ENCODE measurements at regions not wholly inside any gene's neighbourhood (a gene's known extent, or its start where the extent isn't known, plus 50 kb on each side); places are given as distances from the start of the nearest gene placed in this dataset.

- H3K27me3 Mint-ChIP-seq (ENCODE audit: low read depth), result no peaks in the 10 kb centered on the region
- no peaks in the 10 kb centered on the region for H3K9me3 Mint-ChIP-seq
- DNase-seq, result no peak
- ATAC-seq, result no peak
- peaks cover 16% of the 10 kb centered on the region for H3K4me1 Mint-ChIP-seq (ENCODE audit: low read depth)
- H3K4me3 Mint-ChIP-seq, result no peak overlapping the region
- H3K36me3 Mint-ChIP-seq (ENCODE audit: insufficient read depth), result no peaks in the 10 kb centered on the region
Observed at GRCh38 chr6:158920311-158920905, 79.6 kb downstream of the RSPH3 start.

- Mint-ChIP-seq H3K36me3 (ENCODE audit: insufficient read depth) (no peaks in the 10 kb centered on the region), H3K27me3 (ENCODE audit: low read depth) (no peaks in the 10 kb centered on the region), H3K4me1 (ENCODE audit: low read depth) (peaks cover 16% of the 10 kb centered on the region), H3K4me3 (no peak overlapping the region), H3K9me3 (no peaks in the 10 kb centered on the region)
- ATAC-seq (no peak), DNase-seq (no peak)
Observed at GRCh38 chr6:158919865-158920264, 80.1 kb downstream of the RSPH3 start.

DNA sequence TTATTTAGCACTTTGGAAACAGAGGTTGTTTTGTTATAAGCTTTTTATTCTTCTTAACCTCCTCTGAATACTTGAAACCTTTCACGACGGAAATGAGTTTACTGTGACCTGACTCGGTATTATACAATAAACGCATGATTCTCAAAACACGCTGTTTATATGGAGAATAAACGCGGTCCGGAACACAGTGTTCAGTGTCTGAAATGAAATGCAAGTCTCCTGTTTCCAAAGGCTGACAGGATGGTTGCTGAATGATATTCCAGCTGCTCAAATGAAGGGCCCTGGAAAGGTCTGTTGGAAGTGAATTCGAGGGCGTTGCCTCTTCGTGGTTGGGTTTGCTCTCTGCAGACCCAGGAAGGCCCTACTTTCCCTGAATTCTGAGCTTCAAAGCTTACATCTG lies 83.4 kb downstream of the RSPH3 start:
- no peak for DNase-seq

GRCh38 chr6:158914923-158915322 lies 85.1 kb downstream of the RSPH3 start:
- Mint-ChIP-seq H3K9me3 (no peaks in the 10 kb centered on the region), H3K4me3 (no peak overlapping the region), H3K27me3 (ENCODE audit: low read depth) (no peaks in the 10 kb centered on the region), H3K36me3 (ENCODE audit: insufficient read depth) (no peaks in the 10 kb centered on the region), H3K4me1 (ENCODE audit: low read depth) (peaks cover 45% of the 10 kb centered on the region)
- ATAC-seq, result no peak
- no peak for DNase-seq

More for the DNA sequence above, 83.4 kb downstream of the RSPH3 start:
- peaks cover 32% of the 10 kb centered on the region for H3K4me1 Mint-ChIP-seq (ENCODE audit: low read depth)
- H3K36me3 Mint-ChIP-seq (ENCODE audit: insufficient read depth), result no peaks in the 10 kb centered on the region
- ATAC-seq, result no peak
- H3K9me3 Mint-ChIP-seq, result no peaks in the 10 kb centered on the region
- H3K4me3 Mint-ChIP-seq, result no peak overlapping the region
- H3K27me3 Mint-ChIP-seq (ENCODE audit: low read depth), result no peaks in the 10 kb centered on the region

DNA sequence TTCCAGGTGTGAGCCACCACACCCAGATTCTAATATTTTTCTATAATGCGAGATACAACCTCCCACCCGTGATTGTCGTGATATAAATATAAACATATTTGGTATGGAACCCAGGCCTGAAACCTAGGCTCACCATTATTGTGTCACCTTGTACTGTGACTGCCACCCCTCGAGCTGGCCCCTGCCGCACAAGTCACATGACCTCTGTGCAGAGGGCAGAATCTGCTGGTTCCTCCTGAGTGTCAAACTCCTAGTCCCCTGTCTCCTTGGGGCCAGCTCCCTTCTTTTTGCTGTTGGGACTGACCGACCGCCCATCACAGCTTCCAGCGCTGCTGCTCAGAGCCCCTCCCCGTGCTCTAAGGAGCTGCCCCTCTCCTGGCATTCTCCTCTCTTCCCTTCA lies 86.4 kb downstream of the RSPH3 start:
- Mint-ChIP-seq H3K9me3 (no peaks in the 10 kb centered on the region), H3K36me3 (ENCODE audit: insufficient read depth) (no peaks in the 10 kb centered on the region), H3K4me1 (ENCODE audit: low read depth) (peaks cover 48% of the 10 kb centered on the region), H3K27me3 (ENCODE audit: low read depth) (no peaks in the 10 kb centered on the region), H3K4me3 (no peak overlapping the region)
- ATAC-seq (no peak), DNase-seq (no peak)

- H3K27me3 Mint-ChIP-seq (ENCODE audit: low read depth), result no peaks in the 10 kb centered on the region
- no peak for DNase-seq
- no peak overlapping the region for H3K4me3 Mint-ChIP-seq
- H3K4me1 Mint-ChIP-seq (ENCODE audit: low read depth), result peaks cover 43% of the 10 kb centered on the region
- H3K36me3 Mint-ChIP-seq (ENCODE audit: insufficient read depth), result no peaks in the 10 kb centered on the region
- ATAC-seq, result peak; percentile 53 to 63
- no peaks in the 10 kb centered on the region for H3K9me3 Mint-ChIP-seq
Observed at GRCh38 chr6:158912655-158913054, 87.3 kb downstream of the RSPH3 start.

DNA sequence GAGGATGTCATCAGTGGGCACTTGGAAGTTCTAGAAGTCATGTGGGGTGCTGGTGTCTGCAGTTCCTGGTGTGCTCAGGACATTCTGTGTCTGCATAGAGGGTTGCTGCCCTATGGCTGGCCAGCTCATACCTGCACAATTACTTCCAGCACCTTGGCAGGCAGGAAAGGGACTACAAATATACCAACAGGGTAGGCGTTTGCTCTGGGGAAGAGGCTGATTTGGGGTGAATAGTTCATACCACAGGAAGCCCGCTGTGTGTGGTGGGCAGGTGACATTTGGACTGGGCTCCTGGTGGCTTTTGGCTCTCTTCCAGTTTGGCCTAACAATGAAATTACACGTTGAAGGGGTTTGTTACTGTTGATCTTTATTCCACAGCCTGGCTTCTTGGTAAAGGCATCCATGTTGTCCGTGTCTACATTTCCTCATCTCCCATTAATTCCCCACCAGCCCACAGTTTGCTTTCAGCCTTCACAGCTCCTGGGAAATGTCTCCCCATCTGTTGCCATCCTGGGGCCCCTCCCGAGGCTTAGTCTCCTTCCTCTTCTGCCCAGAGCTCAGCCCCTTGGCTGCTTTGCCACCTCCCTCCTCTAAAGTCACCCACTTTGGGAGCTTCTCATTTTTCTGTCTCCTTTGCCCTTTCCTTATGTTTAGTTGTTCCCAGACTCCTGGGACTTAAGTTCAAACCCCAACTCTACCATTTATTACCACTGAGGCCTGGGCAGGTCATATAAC lies 88.1 kb downstream of the RSPH3 start:
- ATAC-seq, result peak; percentile 32 to 47
- DNase-seq, result peak; percentile 14
- no peaks in the 10 kb centered on the region for H3K36me3 Mint-ChIP-seq (ENCODE audit: insufficient read depth)
- H3K9me3 Mint-ChIP-seq, result no peaks in the 10 kb centered on the region
- H3K27me3 Mint-ChIP-seq (ENCODE audit: low read depth), result no peaks in the 10 kb centered on the region
- peaks cover 36% of the 10 kb centered on the region for H3K4me1 Mint-ChIP-seq (ENCODE audit: low read depth)
- no peak overlapping the region for H3K4me3 Mint-ChIP-seq

- DNase-seq (no peak), ATAC-seq (peak in 1 of 2 donors; percentile 32)
- Mint-ChIP-seq H3K4me1 (ENCODE audit: low read depth) (peaks cover 34% of the 10 kb centered on the region), H3K36me3 (ENCODE audit: insufficient read depth) (peaks cover 5% of the 10 kb centered on the region), H3K4me3 (peak overlapping the region; percentile 60), H3K27me3 (ENCODE audit: low read depth) (no peaks in the 10 kb centered on the region), H3K9me3 (peaks cover 8% of the 10 kb centered on the region)
Observed at GRCh38 chr6:158910484-158911440, 89.2 kb downstream of the RSPH3 start.

GRCh38 chr6:158909938-158910337 lies 90.1 kb downstream of the RSPH3 start:
- peaks cover 17% of the 10 kb centered on the region for H3K9me3 Mint-ChIP-seq
- H3K27me3 Mint-ChIP-seq (ENCODE audit: low read depth), result no peaks in the 10 kb centered on the region
- no peak overlapping the region for H3K4me3 Mint-ChIP-seq
- H3K4me1 Mint-ChIP-seq (ENCODE audit: low read depth), result peaks cover 34% of the 10 kb centered on the region
- ATAC-seq, result peak in 1 of 2 donors; percentile 16
- peaks cover 5% of the 10 kb centered on the region for H3K36me3 Mint-ChIP-seq (ENCODE audit: insufficient read depth)
- DNase-seq, result no peak

GRCh38 chr6:158908606-158909005 lies 89.4 kb upstream of the EZR start:
- H3K36me3 Mint-ChIP-seq (ENCODE audit: insufficient read depth), result peaks cover 7% of the 10 kb centered on the region
- peaks cover 22% of the 10 kb centered on the region for H3K9me3 Mint-ChIP-seq
- H3K4me1 Mint-ChIP-seq (ENCODE audit: low read depth), result peaks cover 31% of the 10 kb centered on the region
- H3K27me3 Mint-ChIP-seq (ENCODE audit: low read depth), result no peaks in the 10 kb centered on the region
- no peak overlapping the region for H3K4me3 Mint-ChIP-seq
- ATAC-seq (no peak), DNase-seq (no peak)

DNA sequence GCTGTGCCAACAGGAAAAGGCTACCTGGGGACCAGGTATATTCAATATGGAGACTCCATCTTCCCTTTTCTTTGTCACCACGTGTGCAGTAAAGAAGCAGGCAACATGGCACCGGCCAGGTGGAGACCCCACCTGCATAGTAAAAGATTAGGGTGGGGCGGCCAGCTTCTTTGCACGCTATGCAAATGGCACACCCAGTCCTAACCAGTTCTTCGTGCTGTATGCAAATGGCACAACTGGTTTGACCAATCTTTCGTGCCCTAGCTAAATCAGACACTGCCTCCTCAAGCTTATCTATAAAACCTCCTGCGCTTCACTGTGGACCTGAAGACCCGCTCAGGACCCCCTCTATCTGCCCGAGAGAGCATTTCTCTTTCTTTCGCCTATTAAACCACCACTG lies 88.8 kb upstream of the EZR start:
- no peaks in the 10 kb centered on the region for H3K27me3 Mint-ChIP-seq (ENCODE audit: low read depth)
- H3K9me3 Mint-ChIP-seq, result peaks cover 22% of the 10 kb centered on the region
- no peak overlapping the region for H3K4me3 Mint-ChIP-seq
- H3K4me1 Mint-ChIP-seq (ENCODE audit: low read depth), result peaks cover 31% of the 10 kb centered on the region
- peaks cover 7% of the 10 kb centered on the region for H3K36me3 Mint-ChIP-seq (ENCODE audit: insufficient read depth)
- ATAC-seq, result no peak
- DNase-seq, result no peak

DNA sequence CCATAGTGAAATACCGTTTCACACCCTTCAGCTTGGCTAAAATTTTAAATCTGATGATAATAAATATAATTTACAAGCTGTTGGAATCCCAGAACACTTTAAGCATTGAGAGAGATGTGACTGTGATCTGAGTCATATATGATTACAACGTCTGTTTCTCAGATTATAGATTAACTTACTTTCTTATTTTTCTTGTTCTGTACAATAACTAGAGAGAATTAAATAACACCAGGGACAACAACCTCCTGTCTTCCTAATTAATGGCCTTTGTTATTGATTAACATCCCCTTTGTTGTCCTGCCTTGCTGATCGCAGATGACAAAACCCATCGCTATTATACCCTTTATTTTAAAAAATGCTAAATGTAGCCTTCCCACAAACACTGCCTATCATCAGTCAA lies 87.8 kb upstream of the EZR start:
- Mint-ChIP-seq H3K27me3 (ENCODE audit: low read depth) (no peaks in the 10 kb centered on the region), H3K36me3 (ENCODE audit: insufficient read depth) (peaks cover 7% of the 10 kb centered on the region), H3K9me3 (peaks cover 22% of the 10 kb centered on the region), H3K4me1 (ENCODE audit: low read depth) (peaks cover 21% of the 10 kb centered on the region), H3K4me3 (no peak overlapping the region)
- DNase-seq, result no peak
- no peak for ATAC-seq

DNA sequence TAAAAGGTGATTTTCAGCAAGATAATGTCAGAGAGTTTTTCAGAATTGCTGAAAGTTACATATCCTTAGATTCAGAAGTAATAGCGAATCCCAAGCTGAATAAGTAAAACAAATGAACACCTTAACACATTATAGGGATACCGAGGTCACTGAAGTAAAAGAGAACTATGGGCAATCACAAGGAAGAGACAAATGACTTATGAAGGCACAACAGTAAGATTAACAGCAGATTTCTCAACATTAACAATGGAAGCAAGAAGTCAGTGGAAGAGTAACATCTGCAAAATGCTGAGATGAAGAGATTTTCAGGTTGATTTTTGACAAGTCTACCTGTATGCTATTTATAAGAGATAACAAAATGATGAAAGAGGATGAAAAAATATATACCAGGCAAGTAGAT lies 86.1 kb upstream of the EZR start:
- Mint-ChIP-seq H3K4me3 (no peak overlapping the region), H3K36me3 (ENCODE audit: insufficient read depth) (peaks cover 7% of the 10 kb centered on the region), H3K27me3 (ENCODE audit: low read depth) (no peaks in the 10 kb centered on the region), H3K9me3 (peaks cover 22% of the 10 kb centered on the region), H3K4me1 (ENCODE audit: low read depth) (peaks cover 4% of the 10 kb centered on the region)
- ATAC-seq (no peak), DNase-seq (no peak)

DNA sequence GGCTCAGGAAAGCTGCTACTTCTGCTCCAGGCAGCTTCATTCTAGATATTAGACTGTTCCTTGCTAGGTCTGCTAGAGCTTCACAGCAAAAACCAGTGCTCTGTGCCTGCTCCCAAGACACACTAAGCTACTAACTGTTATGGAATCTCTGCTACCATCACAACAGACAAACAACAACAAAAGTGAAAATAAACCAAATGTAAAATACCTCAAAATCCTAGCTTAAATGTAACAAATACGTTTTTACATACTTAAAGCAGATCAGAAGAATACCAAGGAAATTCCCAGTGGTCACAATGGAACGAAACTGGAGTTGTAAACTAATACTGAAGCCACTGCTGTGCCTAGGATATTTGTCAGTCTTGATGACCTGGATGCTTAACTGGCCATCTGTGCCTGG lies 84.6 kb upstream of the EZR start:
- no peaks in the 10 kb centered on the region for H3K27me3 Mint-ChIP-seq (ENCODE audit: low read depth)
- H3K4me3 Mint-ChIP-seq, result no peak overlapping the region
- ATAC-seq (no peak), DNase-seq (no peak)
- H3K4me1 Mint-ChIP-seq (ENCODE audit: low read depth), result no peaks in the 10 kb centered on the region
- peaks cover 22% of the 10 kb centered on the region for H3K9me3 Mint-ChIP-seq
- peaks cover 7% of the 10 kb centered on the region for H3K36me3 Mint-ChIP-seq (ENCODE audit: insufficient read depth)

Measured in activated T-cell treated with anti-CD3 and anti-CD28 coated beads, Interleukin-2, amount 50 U/mL, for 4 hours (primary cell).